ENCODE measurements at regions not wholly inside any gene's neighbourhood (a gene's known extent, or its start where the extent isn't known, plus 50 kb on each side); places are given as distances from the start of the nearest gene placed in this dataset.

DNA sequence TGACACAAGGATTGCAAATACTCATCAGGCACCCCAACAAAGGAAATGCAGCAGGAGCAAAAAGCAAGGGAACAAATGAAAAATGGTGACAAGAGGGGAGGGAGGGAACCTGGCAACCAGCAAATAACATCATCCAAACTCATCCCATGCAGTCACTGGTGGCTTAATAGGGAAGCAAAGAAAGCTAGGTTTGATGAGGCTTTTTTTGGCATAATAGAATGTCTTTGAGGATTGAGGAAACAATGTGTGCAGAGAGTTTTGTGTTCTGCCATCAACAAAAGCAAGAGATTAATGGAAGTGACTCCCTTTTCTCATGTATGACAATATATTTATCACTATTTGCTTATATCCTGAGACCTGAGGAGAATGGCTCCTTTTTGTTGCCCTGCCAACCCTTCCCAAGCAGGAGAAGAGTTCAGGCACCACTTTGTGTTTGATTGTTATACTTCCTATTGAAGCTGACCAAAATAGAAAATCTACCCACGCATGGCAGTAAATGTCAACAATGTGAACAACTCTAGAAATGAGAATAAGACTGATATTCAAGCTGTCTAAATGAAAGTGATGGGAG lies 375.7 kb downstream of the CAAP1 start:
- Histone ChIP-seq H3K4me1 (ENCODE audit: control insufficient read depth in 5 of 5, insufficient read depth in 5 of 5, low read length in 5 of 5) (peaks cover 0 to 5% (median 0%) of the 10 kb centered on the region in 5 donors), H3K9ac (ENCODE audit: insufficient read depth in 1 of 2, low read length in 2 of 2) (no peak overlapping the region), H3K9me3 (ENCODE audit: control insufficient read depth in 4 of 4, insufficient read depth in 3 of 4, low read length in 3 of 4) (no peaks in the 10 kb centered on the region), H3K4me3 (no peak overlapping the region), H3K27ac (ENCODE audit: low read depth in 1 of 2, low read length in 1 of 2) (no peak overlapping the region), H3K36me3 (ENCODE audit: control insufficient read depth in 4 of 4, insufficient read depth in 4 of 4, low read length in 4 of 4) (no peaks in the 10 kb centered on the region), H3K27me3 (ENCODE audit: control insufficient read depth in 3 of 3, insufficient read depth in 3 of 3, low read length in 2 of 3) (peaks cover 0 to 4% (median 2%) of the 10 kb centered on the region in 3 donors)
- ATAC-seq (ENCODE audit: insufficient read depth, low FRiP score): no peak
- DNase-seq: no peak
- TF ChIP-seq CTCF (IDR thresholded peaks at IDR 0.05; ENCODE audit: control extremely low read depth, extremely low read depth): no peak
- WGBS, 2 donors: 41 to 54% methylated on average over 1 of the region's 1 CpG

DNA sequence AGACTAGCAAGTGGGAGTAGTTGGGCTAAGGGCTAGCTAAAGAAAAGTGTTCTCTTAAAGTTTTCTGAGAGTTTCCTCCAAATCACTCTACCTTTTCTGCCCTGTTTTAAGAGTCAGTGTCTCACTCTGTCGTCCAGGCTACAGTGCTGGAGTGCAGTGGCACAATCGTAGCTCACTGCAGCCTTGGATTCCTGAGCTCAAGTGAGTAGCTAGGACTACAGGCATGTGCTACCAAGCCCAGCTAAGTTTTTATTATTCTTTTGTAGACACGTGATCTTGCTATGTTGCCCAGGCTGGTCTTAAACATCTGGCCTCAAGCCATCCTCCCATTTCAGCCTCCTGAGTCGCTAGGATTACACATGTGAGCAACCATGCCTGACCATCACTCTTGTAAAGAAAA lies 378.9 kb downstream of the CAAP1 start:
- Histone ChIP-seq H3K36me3 (ENCODE audit: control insufficient read depth in 4 of 4, insufficient read depth in 4 of 4, low read length in 4 of 4) (no peaks in the 10 kb centered on the region), H3K27me3 (ENCODE audit: control insufficient read depth in 3 of 3, insufficient read depth in 3 of 3, low read length in 2 of 3) (peaks cover 0 to 4% (median 2%) of the 10 kb centered on the region in 3 donors), H3K27ac (ENCODE audit: low read depth in 1 of 2, low read length in 1 of 2) (no peak overlapping the region), H3K4me1 (ENCODE audit: control insufficient read depth in 5 of 5, insufficient read depth in 5 of 5, low read length in 5 of 5) (peaks cover 0 to 3% (median 0%) of the 10 kb centered on the region in 5 donors), H3K4me3 (no peak overlapping the region), H3K9ac (ENCODE audit: insufficient read depth in 1 of 2, low read length in 2 of 2) (no peak overlapping the region), H3K9me3 (ENCODE audit: control insufficient read depth in 4 of 4, insufficient read depth in 3 of 4, low read length in 3 of 4) (no peaks in the 10 kb centered on the region)
- TF ChIP-seq CTCF (IDR thresholded peaks at IDR 0.05; ENCODE audit: control extremely low read depth, extremely low read depth): no peak
- 84 to 91% methylated on average over 4 of the region's 4 CpGs for WGBS, 2 donors
- ATAC-seq (ENCODE audit: insufficient read depth, low FRiP score) (no peak), DNase-seq (no peak)

GRCh38 chr9:26510137-26510536 lies 382.5 kb downstream of the CAAP1 start:
- H3K9ac ChIP-seq (ENCODE audit: insufficient read depth in 1 of 2, low read length in 2 of 2): no peak overlapping the region
- no peaks in the 10 kb centered on the region for H3K36me3 ChIP-seq (ENCODE audit: control insufficient read depth in 4 of 4, insufficient read depth in 4 of 4, low read length in 4 of 4)
- DNase-seq (no peak), ATAC-seq (ENCODE audit: insufficient read depth, low FRiP score) (no peak)
- WGBS, 2 donors: 85 to 88% methylated on average over 3 of the region's 3 CpGs
- no peaks in the 10 kb centered on the region for H3K27me3 ChIP-seq (ENCODE audit: control insufficient read depth in 3 of 3, insufficient read depth in 3 of 3, low read length in 2 of 3)
- no peak overlapping the region for H3K4me3 ChIP-seq
- H3K9me3 ChIP-seq (ENCODE audit: control insufficient read depth in 4 of 4, insufficient read depth in 3 of 4, low read length in 3 of 4): no peaks in the 10 kb centered on the region
- H3K4me1 ChIP-seq (ENCODE audit: control insufficient read depth in 5 of 5, insufficient read depth in 5 of 5, low read length in 5 of 5): peaks cover 0 to 3% (median 0%) of the 10 kb centered on the region in 5 donors
- TF ChIP-seq CTCF (IDR thresholded peaks at IDR 0.05; ENCODE audit: control extremely low read depth, extremely low read depth): no peak
- no peak overlapping the region for H3K27ac ChIP-seq (ENCODE audit: low read depth in 1 of 2, low read length in 1 of 2)

- no peak for DNase-seq
Measured at GRCh38 chr9:26508897-26509296, 383.7 kb downstream of the CAAP1 start.

More at GRCh38 chr9:26508897-26509296, 383.7 kb downstream of the CAAP1 start:
- no peak for ATAC-seq (ENCODE audit: insufficient read depth, low FRiP score)
- Histone ChIP-seq H3K36me3 (ENCODE audit: control insufficient read depth in 4 of 4, insufficient read depth in 4 of 4, low read length in 4 of 4) (no peaks in the 10 kb centered on the region), H3K9me3 (ENCODE audit: control insufficient read depth in 4 of 4, insufficient read depth in 3 of 4, low read length in 3 of 4) (no peaks in the 10 kb centered on the region), H3K4me3 (no peak overlapping the region), H3K27me3 (ENCODE audit: control insufficient read depth in 3 of 3, insufficient read depth in 3 of 3, low read length in 2 of 3) (no peaks in the 10 kb centered on the region), H3K27ac (ENCODE audit: low read depth in 1 of 2, low read length in 1 of 2) (no peak overlapping the region), H3K9ac (ENCODE audit: insufficient read depth in 1 of 2, low read length in 2 of 2) (no peak overlapping the region), H3K4me1 (ENCODE audit: control insufficient read depth in 5 of 5, insufficient read depth in 5 of 5, low read length in 5 of 5) (peaks cover 0 to 3% (median 0%) of the 10 kb centered on the region in 5 donors)
- TF ChIP-seq CTCF (IDR thresholded peaks at IDR 0.05; ENCODE audit: control extremely low read depth, extremely low read depth): no peak
- 87 to 91% methylated on average over 3 of the region's 3 CpGs for WGBS, 2 donors

All from lung (tissue), 11 donors.